Right kidney (tissue), 1 donor: ENCODE measurements at regions not wholly inside any gene's neighbourhood (a gene's known extent, or its start where the extent isn't known, plus 50 kb on each side); places are given as distances from the start of the nearest gene placed in this dataset.

Experiments
- DNase-seq: peaks from one replicate; pipeline ENCODE4 v3.0.0-alpha.2; 2016

DNA sequence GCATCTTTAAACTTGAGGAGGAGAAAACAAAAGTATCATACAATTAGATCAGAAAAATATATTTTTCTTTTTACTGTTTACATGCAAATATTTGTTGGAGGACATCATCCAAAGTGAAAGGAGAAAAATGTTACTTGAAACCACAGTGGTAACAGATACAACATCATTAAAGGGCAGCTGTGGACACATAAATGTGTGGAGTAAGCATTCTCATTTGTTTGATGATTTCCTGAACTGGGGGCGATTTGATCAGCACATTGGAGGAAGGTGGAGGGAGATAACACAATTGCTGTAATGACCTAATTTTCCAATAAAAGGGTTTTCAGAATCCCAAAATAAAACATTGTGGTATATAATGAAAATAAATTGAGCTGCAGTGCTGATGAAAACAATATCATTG, 314.5 kb upstream of the HS3ST1 start:
- no peak for DNase-seq

DNA sequence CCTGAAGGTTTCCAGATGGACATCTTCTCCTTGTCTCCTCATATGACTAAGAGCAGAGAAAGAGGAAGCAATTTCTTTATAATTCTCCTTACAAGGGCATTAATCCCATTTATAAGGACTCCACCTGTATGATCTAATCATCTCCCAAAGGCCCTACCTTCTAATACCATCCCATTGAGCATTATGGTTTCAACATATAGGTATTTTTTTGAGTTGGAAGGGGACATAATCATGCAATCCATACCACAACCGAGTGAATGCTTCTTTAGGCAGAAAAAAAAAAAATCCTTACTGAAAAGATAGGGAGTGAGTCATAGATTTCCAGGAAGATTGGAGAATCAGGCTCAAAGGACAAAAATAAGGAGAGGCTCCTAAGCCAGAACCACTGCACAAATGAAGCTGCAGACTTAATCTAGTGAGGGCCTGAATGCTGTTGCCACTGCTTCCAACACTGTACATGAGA, 312.5 kb upstream of the HS3ST1 start:
- DNase-seq = no peak

GRCh38 chr4:11739992-11740391, 311.3 kb upstream of the HS3ST1 start:
- no peak for DNase-seq

- DNase-seq = no peak
These were observed 308.3 kb upstream of the HS3ST1 start for GRCh38 chr4:11736978-11737377.

GRCh38 chr4:11735651-11736050, 307.0 kb upstream of the HS3ST1 start:
- DNase-seq = no peak

DNA sequence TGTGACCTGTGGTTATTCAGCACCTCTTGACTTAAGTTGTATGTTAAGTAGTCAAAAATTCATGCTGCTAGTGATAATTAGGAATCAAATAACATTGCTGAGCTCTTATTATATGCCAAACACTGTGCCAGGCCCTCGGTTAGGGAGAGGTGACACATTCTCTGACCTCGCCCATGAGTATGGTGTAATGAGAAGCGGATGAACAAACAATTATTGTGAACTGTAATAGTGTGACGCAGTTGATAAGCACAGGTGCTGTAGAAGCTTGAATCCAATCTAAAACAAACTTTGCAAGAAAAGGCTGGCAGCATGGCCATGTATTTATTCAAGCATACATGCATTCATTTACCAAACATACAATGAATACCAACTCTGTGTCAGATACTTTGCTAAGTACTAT, 303.5 kb upstream of the HS3ST1 start:
- no peak for DNase-seq

DNA sequence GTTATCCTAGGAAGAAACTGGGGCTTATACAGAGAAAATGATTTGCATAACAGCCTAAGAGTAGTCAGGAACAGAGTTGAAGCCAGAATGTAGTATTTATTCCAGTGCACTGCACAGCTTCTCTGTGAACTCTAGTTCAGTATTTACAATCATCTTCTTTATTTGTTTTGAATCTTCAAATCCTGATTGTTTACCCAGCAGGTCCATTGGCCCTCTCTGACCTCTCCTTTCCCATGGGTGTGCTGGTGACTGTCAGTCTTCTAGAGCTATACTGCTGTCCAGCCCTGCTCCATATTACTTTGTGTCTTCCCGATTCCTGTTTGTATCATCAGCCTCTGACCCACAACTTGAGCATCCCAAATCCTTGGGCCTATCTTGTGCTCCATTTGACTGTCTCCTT, 301.9 kb upstream of the HS3ST1 start:
- DNase-seq = no peak

- no peak for DNase-seq
These were observed 300.9 kb upstream of the HS3ST1 start for GRCh38 chr4:11729548-11729947.

GRCh38 chr4:11727903-11728564, 299.3 kb upstream of the HS3ST1 start:
- no peak for DNase-seq

GRCh38 chr4:11724731-11725130, 296.0 kb upstream of the HS3ST1 start:
- no peak for DNase-seq

DNA sequence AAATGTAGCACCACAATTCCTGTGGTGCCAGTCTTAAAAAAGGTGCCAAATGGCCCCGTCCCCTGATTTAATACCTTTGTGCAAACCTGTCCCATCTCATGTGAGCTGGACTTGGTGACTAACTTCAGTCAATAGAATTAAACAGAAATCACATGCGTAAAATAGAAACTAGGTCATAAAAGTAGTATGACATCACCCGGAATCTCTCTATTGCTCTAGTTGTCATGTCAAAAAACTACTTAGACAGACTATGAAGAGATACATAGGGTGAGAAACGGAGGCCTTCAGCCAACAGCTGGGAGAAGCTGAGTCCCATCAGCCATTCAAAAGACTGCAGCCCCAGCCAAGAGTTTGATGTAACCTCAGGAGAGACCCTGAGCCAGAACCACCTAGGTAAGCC, 293.5 kb upstream of the HS3ST1 start:
- DNase-seq = no peak

- DNase-seq = no peak
These were observed 291.6 kb upstream of the HS3ST1 start for GRCh38 chr4:11720292-11720691.

GRCh38 chr4:11719879-11720278, 291.2 kb upstream of the HS3ST1 start:
- no peak for DNase-seq

- DNase-seq = no peak
These were observed 287.2 kb upstream of the HS3ST1 start for GRCh38 chr4:11715753-11716521.

- DNase-seq = no peak
These were observed 281.9 kb upstream of the HS3ST1 start for GRCh38 chr4:11710453-11711093.

GRCh38 chr4:11704186-11704830, 275.6 kb upstream of the HS3ST1 start:
- DNase-seq = no peak

DNA sequence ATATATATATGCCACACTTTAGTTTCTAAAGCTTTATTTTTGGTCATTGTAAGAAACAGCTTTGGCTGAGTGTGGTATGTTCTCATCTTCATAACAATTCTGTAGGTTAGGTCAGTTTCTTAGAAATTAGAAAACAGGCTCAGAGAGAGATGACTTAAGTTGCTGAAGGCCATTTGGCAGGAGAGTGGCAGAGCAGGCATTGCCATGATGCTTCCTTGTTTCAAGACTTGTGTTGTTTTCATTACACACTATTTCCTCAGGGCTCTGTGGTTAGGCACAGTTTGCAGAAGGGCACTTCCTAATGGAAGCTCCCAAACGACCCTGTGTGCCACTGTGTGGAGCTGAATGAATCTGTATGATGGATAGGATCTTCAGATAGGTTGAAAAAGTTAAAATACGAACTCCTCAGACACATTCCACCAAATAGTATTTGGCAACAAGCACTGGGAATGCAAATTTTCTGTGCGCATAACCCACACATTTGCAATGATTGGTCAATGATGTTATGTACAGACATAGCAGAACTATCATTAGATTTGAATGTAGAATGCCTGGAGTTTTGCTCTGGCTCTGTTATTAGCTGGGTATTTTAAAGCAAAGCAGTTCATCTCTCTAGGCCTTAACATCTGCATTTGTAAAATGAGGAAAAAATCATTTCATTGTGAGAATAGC, 274.3 kb upstream of the HS3ST1 start:
- no peak for DNase-seq

DNA sequence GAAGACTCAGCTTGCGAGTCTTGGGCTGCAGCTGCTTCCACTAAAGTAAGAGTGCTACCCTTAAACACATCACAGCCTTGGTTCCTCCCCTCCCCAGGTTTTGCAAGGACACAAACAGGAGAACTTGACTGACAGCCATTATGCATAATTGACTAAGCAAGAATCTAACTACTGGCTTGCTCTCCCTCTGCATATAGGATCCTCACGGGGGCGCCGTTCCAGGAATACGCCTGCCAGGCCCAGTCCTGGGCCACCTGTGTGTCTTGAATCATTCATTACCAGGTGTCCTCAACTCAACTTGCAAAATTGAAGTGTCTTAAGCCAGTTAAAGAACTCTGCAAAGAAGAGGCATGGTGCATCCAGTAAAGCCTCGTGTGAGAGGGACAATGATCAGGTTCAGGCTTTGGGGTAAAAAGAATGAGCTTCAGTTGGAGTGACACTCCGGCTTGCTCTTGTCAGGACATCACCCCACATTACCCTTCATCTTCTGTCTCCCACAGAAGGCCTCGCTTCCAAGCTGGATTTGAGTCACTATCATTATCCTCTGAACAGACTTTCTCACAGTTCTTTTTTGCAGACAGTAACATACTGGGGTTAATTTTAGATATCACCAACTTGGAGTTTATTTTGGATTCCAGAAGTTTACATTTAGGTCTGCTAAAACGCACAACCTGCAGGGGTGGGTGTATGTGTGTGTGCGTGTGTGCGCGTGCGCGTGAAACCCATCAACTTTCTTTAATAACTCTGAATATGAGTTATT, 273.5 kb upstream of the HS3ST1 start:
- DNase-seq = no peak

- DNase-seq = no peak
These were observed 272.1 kb upstream of the HS3ST1 start for GRCh38 chr4:11700751-11701226.

DNA sequence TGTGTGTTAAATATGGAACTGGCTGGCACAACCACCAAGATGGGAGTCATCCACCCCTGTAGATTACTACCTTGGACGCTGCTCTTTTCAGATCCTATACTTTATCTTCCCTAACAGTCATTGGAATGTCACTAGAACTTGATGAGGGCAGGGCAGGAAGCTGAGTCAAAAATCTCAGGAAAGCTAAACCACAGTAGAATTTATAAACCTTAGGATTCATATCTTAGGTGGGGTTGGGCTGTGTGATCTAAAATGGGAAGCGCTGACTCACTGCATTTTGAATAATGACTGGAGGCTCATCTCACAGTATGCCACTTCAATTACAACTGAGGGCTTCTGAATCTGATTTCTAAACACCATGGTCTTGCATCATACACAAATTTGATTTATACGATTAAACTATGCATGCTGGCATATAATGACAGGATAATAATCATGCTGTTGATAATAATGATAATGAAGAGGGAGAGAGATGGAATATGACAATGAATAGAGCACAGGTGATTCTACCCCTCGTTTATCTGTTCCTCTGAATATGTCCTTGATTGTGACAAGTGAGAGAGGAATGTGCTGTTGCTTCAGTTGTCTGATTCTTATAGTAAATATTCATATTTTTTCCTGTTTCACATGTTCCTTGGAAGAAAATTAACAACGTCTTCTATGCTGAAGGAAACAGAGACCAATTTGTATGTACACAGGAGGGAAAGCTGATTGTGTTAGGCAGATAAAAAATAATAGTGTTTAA, 270.3 kb upstream of the HS3ST1 start:
- no peak for DNase-seq

DNA sequence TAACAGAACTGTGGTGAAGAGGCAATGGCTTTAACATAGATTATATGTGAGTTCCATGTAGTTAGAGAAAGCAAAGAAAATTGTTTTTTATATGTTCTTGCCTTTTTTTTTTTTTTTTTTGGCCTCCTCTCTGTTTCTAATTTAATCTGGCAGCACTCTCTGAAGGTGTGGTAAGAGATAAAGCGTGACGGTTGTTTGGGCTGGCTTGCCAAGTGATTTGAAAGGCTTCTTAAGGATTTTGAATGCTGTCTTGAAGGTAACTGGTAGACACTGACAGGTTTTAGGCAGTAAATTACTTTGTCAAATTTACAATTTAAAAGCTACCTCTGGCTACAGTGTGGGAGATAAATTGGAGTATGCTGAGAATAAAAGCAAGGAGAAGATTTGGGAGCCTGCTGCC, 269.3 kb upstream of the HS3ST1 start:
- DNase-seq = no peak
